PC-3 (cell line): ENCODE measurements at regions not wholly inside any gene's neighbourhood (a gene's known extent, or its start where the extent isn't known, plus 50 kb on each side); places are given as distances from the start of the nearest gene placed in this dataset.
"Not testable (repeated sequence)": the region's sequence is repeated elsewhere in the genome, so short reads cannot be mapped to it uniquely, and the experiment has no call there.

Experiments
- EZH2 ChIP-seq: fragments of 300-600 bp; sonication (generic); IDR thresholded peaks from one replicate; pipeline ENCODE4 v1.6.1; 2017; ENCODE audit warnings: antibody characterized with exemption, mild to moderate bottlenecking, low read length; ENCODE audit not compliant: unreplicated experiment
- TF ChIP-seq, protein P1 (sequence below): fragments of 300-600 bp; sonication (generic); conservative IDR thresholded peaks from 2 replicates; pipeline ENCODE4 v1.5.1; 2017; ENCODE audit warnings: antibody characterized with exemption, low read depth, mild to moderate bottlenecking, low read length

DNA sequence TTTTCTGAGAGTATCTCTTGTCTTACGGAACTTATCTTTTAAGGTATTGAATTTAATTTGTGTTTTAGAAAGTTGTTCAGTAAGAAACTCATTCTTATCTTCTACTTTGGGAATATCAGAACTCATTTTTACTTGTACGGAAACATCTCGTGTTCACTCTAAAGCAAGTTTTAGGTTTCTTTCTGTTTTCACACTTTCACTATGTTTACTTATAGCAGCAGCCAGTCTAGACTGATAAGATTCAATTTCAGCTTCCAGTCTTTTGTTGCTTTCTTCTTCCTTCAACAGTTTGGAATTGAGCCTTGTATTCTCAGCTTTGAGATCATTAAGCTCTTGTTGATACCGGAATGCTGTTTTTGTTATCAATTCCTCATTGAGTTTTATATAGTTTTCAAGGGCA is 575.2 kb upstream of the DEFB115 start:
- TF ChIP-seq EZH2: not testable (repeated sequence)
- TF ChIP-seq, protein P1, sequence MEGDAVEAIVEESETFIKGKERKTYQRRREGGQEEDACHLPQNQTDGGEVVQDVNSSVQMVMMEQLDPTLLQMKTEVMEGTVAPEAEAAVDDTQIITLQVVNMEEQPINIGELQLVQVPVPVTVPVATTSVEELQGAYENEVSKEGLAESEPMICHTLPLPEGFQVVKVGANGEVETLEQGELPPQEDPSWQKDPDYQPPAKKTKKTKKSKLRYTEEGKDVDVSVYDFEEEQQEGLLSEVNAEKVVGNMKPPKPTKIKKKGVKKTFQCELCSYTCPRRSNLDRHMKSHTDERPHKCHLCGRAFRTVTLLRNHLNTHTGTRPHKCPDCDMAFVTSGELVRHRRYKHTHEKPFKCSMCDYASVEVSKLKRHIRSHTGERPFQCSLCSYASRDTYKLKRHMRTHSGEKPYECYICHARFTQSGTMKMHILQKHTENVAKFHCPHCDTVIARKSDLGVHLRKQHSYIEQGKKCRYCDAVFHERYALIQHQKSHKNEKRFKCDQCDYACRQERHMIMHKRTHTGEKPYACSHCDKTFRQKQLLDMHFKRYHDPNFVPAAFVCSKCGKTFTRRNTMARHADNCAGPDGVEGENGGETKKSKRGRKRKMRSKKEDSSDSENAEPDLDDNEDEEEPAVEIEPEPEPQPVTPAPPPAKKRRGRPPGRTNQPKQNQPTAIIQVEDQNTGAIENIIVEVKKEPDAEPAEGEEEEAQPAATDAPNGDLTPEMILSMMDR: not testable (repeated sequence)
